ENCODE measurements at regions not wholly inside any gene's neighbourhood (a gene's known extent, or its start where the extent isn't known, plus 50 kb on each side); places are given as distances from the start of the nearest gene placed in this dataset.
A peak's percentile ranks its signal among the peaks of the same experiment; 100 is the strongest.

GRCh38 chr1:56036479-56036878, 542.9 kb downstream of the PLPP3 start:
- DNase-seq (ENCODE audit: low read depth): no peak

- DNase-seq (ENCODE audit: low read depth): no peak
Observed at GRCh38 chr1:56034847-56035481, 544.4 kb downstream of the PLPP3 start.

GRCh38 chr1:56034222-56034621, 545.1 kb downstream of the PLPP3 start:
- no peak for DNase-seq (ENCODE audit: low read depth)

- DNase-seq (ENCODE audit: low read depth): no peak
Observed at GRCh38 chr1:56033321-56034037, 545.9 kb downstream of the PLPP3 start.

GRCh38 chr1:56032096-56032676, 547.2 kb downstream of the PLPP3 start:
- no peak for DNase-seq (ENCODE audit: low read depth)

GRCh38 chr1:56031001-56031400, 548.4 kb downstream of the PLPP3 start:
- no peak for DNase-seq (ENCODE audit: low read depth)

- peak; percentile 15 for DNase-seq (ENCODE audit: low read depth)
Observed at GRCh38 chr1:56029319-56030003, 549.9 kb downstream of the PLPP3 start.

GRCh38 chr1:56028911-56029310, 550.5 kb downstream of the PLPP3 start:
- no peak for DNase-seq (ENCODE audit: low read depth)

- DNase-seq (ENCODE audit: low read depth): no peak
Observed at GRCh38 chr1:56028244-56028643, 551.1 kb downstream of the PLPP3 start.

GRCh38 chr1:56025942-56026341, 553.4 kb downstream of the PLPP3 start:
- DNase-seq (ENCODE audit: low read depth): peak; percentile 83

GRCh38 chr1:56024155-56024554, 555.2 kb downstream of the PLPP3 start:
- peak; percentile 24 for DNase-seq (ENCODE audit: low read depth)

GRCh38 chr1:56019922-56020321, 559.4 kb downstream of the PLPP3 start:
- DNase-seq (ENCODE audit: low read depth): no peak

GRCh38 chr1:56019472-56019871, 559.9 kb downstream of the PLPP3 start:
- DNase-seq (ENCODE audit: low read depth): no peak

GRCh38 chr1:56017336-56017735, 562.0 kb downstream of the PLPP3 start:
- DNase-seq (ENCODE audit: low read depth): peak; percentile 34

GRCh38 chr1:56003846-56004245, 575.5 kb downstream of the PLPP3 start:
- DNase-seq (ENCODE audit: low read depth): no peak

- DNase-seq (ENCODE audit: low read depth): no peak
Observed at GRCh38 chr1:56002231-56002630, 577.1 kb downstream of the PLPP3 start.

GRCh38 chr1:56000424-56000823, 578.9 kb downstream of the PLPP3 start:
- DNase-seq (ENCODE audit: low read depth): no peak

- DNase-seq (ENCODE audit: low read depth): peak; percentile 11
Observed at GRCh38 chr1:55997536-55997935, 581.8 kb downstream of the PLPP3 start.

GRCh38 chr1:55993646-55994318, 585.6 kb downstream of the PLPP3 start:
- DNase-seq (ENCODE audit: low read depth): no peak

GRCh38 chr1:55990007-55990406, 589.4 kb downstream of the PLPP3 start:
- DNase-seq (ENCODE audit: low read depth): no peak

GRCh38 chr1:55988963-55989452, 590.4 kb downstream of the PLPP3 start:
- no peak for DNase-seq (ENCODE audit: low read depth)

Data from renal cortical epithelial cell (primary cell).